Esophagus muscularis mucosa (tissue), 4 donors: ENCODE measurements at regions not wholly inside any gene's neighbourhood (a gene's known extent, or its start where the extent isn't known, plus 50 kb on each side); places are given as distances from the start of the nearest gene placed in this dataset.

Experiments used
- CTCF ChIP-seq, 3 experiments: fragments of 200-600 bp in 2 of 3; fragments of 450-650 bp in 1 of 3; sonication (generic) in 2 of 3; IDR thresholded peaks; one replicate each; pipeline ENCODE4 v1.5.1; 2017 to 2019; ENCODE audit warnings: antibody characterized with exemption in 3 of 3, mild to moderate bottlenecking in 2 of 3, moderate library complexity in 1 of 3
- EP300 ChIP-seq: sonication (generic); formaldehyde crosslinking; IDR thresholded peaks from one replicate; pipeline ENCODE4 v1.6.1; 2017; ENCODE audit warnings: antibody characterized with exemption
- POLR2A ChIP-seq: fragments of 450-650 bp; IDR thresholded peaks from one replicate; pipeline ENCODE4 v1.6.1; 2017; ENCODE audit warnings: antibody characterized with exemption, moderate library complexity, mild to moderate bottlenecking, low read depth
- POLR2AphosphoS5 ChIP-seq, 2 donors: sonication (generic); formaldehyde crosslinking; IDR thresholded peaks; one replicate each; pipeline ENCODE4 v1.6.1; 2017; ENCODE audit warnings: antibody characterized with exemption in 2 of 2

- no peak for TF ChIP-seq CTCF (IDR thresholded peaks at IDR 0.05)
- TF ChIP-seq EP300 = no peak
- no peak for TF ChIP-seq POLR2A
- TF ChIP-seq POLR2AphosphoS5 (IDR thresholded peaks at IDR 0.05) = no peak
Measured at GRCh38 chr2:43124687-43125057, 101.7 kb downstream of the ZFP36L2 start.
